Pancreas (tissue), 10 donors: ENCODE measurements at regions not wholly inside any gene's neighbourhood (a gene's known extent, or its start where the extent isn't known, plus 50 kb on each side); places are given as distances from the start of the nearest gene placed in this dataset.

Experiments
- ATAC-seq, 4 donors: fragments of 200-7000 bp; cut with Tn5 transposase; one replicate each; pipeline versions ENCODE4 v1.8.0 to v1.9.1; 2020; ENCODE audit warnings: mild to moderate bottlenecking in 4 of 4, moderate library complexity in 4 of 4
- DNase-seq, 6 donors: peaks; one replicate each; pipeline ENCODE4 v3.0.0-alpha.2; 2020
- FAIRE-seq: peaks from 2 replicates; lab custom pipeline; 2012; peaks lifted over from hg19 to GRCh38; lab: Jason Lieb, UNC
- H3K27ac ChIP-seq, 4 donors: fragments of 200-600 bp; sonication (generic); 1 replicate in 3 of 4; 2 replicates in 1 of 4; pipeline versions ENCODE4 v1.5.0 to v1.8.0; 2020
- H3K27me3 ChIP-seq, 4 donors: fragments of 200-600 bp; one replicate each; pipeline ENCODE4 v1.8.0; 2021
- H3K36me3 ChIP-seq, 3 donors: fragments of 200-600 bp; sonication (generic) in 1 of 3; one replicate each; pipeline versions ENCODE4 v1.5.0 to v1.8.0; 2020 to 2021
- H3K4me1 ChIP-seq, 3 donors: fragments of 200-600 bp; one replicate each; pipeline ENCODE4 v1.8.0; 2021
- H3K4me3 ChIP-seq, 4 donors: fragments of 200-600 bp; sonication (generic) in 2 of 4; one replicate each; pipeline versions ENCODE4 v1.5.0 to v1.8.0; 2020 to 2021
- H3K9me3 ChIP-seq, 4 donors: fragments of 200-600 bp; one replicate each; pipeline ENCODE4 v1.8.0; 2021
- CTCF ChIP-seq, 4 donors: fragments of 200-600 bp; sonication (generic) in 3 of 4; IDR thresholded peaks; one replicate each; pipeline versions ENCODE4 v1.5.0 to v1.8.0; 2021; ENCODE audit warnings: antibody characterized with exemption in 4 of 4
- WGBS, 2 donors: extraction: QIAGEN DNeasy Blood & Tissue Kit; methylation state at CpG; one replicate each; pipeline ENCODE4 v1.1.7; 2013; 5-methylcytosine and 5-hydroxymethylcytosine counted together
- intact Hi-C, 3 donors: fragments of 100-400 bp; cut with DNase I; formaldehyde crosslinking; loops; one replicate each; pipeline versions ENCODE4 v1.11.1 to v1.14.2; 2022
- donor health status: healthy with polysubstance abuse.
- donor health status: DM: no; HTN: no; CAD: no; lungs with moderate emphysema.
- donor health status: DM: no; HTN: no; CAD: no.
- donor health status: control.
- donor health status: control.
- donor health status: Bipolar disorder and iron deficiency.
- donor health status: DM: yes; HTN: yes; CAD: no.
- donor health status: DM: no; HTN: no; CAD: no.
- donor health status: DM: no; HTN: no; CAD: no.
- donor health status: DM: yes; HTN: yes; CAD: no.

- no peak for DNase-seq
- Histone ChIP-seq H3K27me3 (no peaks in the 10 kb centered on the region), H3K4me1 (peaks cover 9 to 16% (median 12%) of the 10 kb centered on the region in 3 donors), H3K9me3 (no peaks in the 10 kb centered on the region), H3K4me3 (no peak overlapping the region), H3K36me3 (no peaks in the 10 kb centered on the region), H3K27ac (no peak overlapping the region)
- TF ChIP-seq CTCF (IDR thresholded peaks at IDR 0.05) = no peak
- ATAC-seq = no peak
- 84 to 87% methylated on average over 8 of the region's 8 CpGs for WGBS, 2 donors
- FAIRE-seq = no peak
- intact Hi-C loops = no loop called here
Observed at GRCh38 chr20:22520381-22520780, 64.0 kb downstream of the FOXA2 start.

DNA sequence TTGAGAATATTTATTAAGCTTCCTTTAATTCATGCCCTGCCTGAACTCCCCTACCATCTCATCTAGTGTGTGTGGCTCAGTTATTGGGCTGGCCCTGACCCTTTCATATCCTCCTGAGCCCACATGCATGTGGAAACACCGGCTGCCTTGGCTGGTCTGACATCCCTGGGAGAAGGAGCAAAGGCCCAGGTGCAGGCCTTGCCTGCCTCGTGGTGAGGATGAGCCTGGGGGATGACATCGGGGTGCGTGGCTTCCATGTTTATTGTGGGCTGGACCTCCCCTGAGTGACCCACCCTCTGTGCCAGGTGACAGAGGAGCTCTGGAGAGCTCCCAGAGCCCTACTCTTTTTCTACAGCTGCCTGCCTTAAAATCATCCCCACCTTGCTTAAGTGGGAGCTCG is 69.1 kb downstream of the FOXA2 start:
- no peak overlapping the region for H3K4me3 ChIP-seq
- no peak overlapping the region for H3K27ac ChIP-seq
- H3K36me3 ChIP-seq = no peaks in the 10 kb centered on the region
- no peaks in the 10 kb centered on the region for H3K9me3 ChIP-seq
- WGBS, 2 donors = 75 to 85% methylated on average over 5 of the region's 5 CpGs
- DNase-seq (no peak), ATAC-seq (no peak), FAIRE-seq (no peak)
- no peaks in the 10 kb centered on the region for H3K27me3 ChIP-seq
- H3K4me1 ChIP-seq = peaks cover 18 to 29% (median 21%) of the 10 kb centered on the region in 3 donors
- intact Hi-C loops = no loop called here
- TF ChIP-seq CTCF (IDR thresholded peaks at IDR 0.05) = no peak

- TF ChIP-seq CTCF (IDR thresholded peaks at IDR 0.05) = no peak
- Histone ChIP-seq H3K4me1 (peaks cover 18 to 29% (median 21%) of the 10 kb centered on the region in 3 donors), H3K36me3 (no peaks in the 10 kb centered on the region), H3K4me3 (no peak overlapping the region), H3K9me3 (no peaks in the 10 kb centered on the region), H3K27ac (peak overlapping the region; percentile 36 to 81 (median 66)), H3K27me3 (no peaks in the 10 kb centered on the region)
- WGBS, 2 donors = 28 to 47% methylated on average over 4 of the region's 4 CpGs
- ATAC-seq (peak; percentile 14 to 31 (median 16)), DNase-seq (no peak), FAIRE-seq (no peak)
- intact Hi-C loops = no loop called here
Observed at GRCh38 chr20:22513574-22513973, 70.8 kb downstream of the FOXA2 start.

DNA sequence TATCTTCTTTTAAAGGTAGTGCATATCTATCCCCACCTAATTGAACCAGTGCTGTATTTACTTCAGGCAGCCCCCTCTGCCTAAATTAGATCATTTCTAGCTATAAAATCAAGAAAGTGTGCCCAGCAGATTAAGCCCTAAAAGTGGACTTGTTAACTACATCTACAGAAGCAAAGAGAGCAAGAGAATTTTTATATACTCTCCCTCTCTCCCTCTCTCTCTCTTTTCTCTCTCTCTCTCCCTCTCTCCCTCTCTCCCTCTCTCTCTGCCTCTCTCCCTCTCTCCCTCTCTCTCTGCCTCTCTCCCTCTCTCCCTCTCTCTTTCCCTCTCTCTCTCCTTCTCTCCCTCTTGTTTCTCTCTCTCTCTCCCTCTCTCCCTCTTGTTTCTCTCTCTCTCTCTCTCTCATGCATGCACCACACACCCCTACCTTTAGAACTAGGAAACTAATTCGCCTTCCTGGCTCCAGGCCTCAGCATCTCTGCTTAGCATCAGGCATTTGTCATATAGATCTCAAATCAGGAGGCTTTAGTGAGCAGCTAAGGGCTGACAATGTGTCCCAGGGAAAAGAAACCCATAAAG is 71.4 kb downstream of the FOXA2 start:
- no peak for DNase-seq
- no peak for FAIRE-seq
- H3K36me3 ChIP-seq = no peaks in the 10 kb centered on the region
- 16 to 24% methylated on average over 1 of the region's 1 CpG for WGBS, 2 donors
- H3K27ac ChIP-seq = peak overlapping the region; percentile 36 to 81 (median 66)
- TF ChIP-seq CTCF (IDR thresholded peaks at IDR 0.05) = no peak
- H3K9me3 ChIP-seq = no peaks in the 10 kb centered on the region
- peak in 3 of 4 donors; percentile 4 to 13 (median 4) for ATAC-seq
- intact Hi-C loops = no loop called here
- H3K27me3 ChIP-seq = no peaks in the 10 kb centered on the region
- H3K4me3 ChIP-seq = no peak overlapping the region
- H3K4me1 ChIP-seq = peaks cover 18 to 29% (median 21%) of the 10 kb centered on the region in 3 donors
